Endothelial cell of umbilical vein (primary cell): ENCODE measurements at regions not wholly inside any gene's neighbourhood (a gene's known extent, or its start where the extent isn't known, plus 50 kb on each side); places are given as distances from the start of the nearest gene placed in this dataset.

Experiments used
- BruUV-seq: library from RNA; stranded (reverse); fragments of 400-500 nt; replicated peaks from 2 replicates; lab custom pipeline; 2021; lab: Mats Ljungman, UMichigan
- CTCF ChIA-PET: fragments of 300-600, 350-600 bp; sonication (Branson Sonifier 250); formaldehyde crosslinking; loops from one replicate; lab custom pipeline; 2021; ENCODE audit warnings: antibody characterized with exemption, inconsistent platforms; lab: Charles Lee
- POLR2A ChIA-PET: fragments of 300-600, 350-600 bp; sonication (Branson Sonifier 250); formaldehyde crosslinking; loops from one replicate; lab custom pipeline; 2021; ENCODE audit warnings: antibody characterized with exemption, inconsistent platforms; lab: Charles Lee
- DNase-seq: peaks from one replicate; pipeline ENCODE4 v3.0.0-alpha.2; 2011; ENCODE audit warnings: low read depth, low spot score
- FAIRE-seq: peaks from 2 replicates; lab custom pipeline; 2011; peaks lifted over from hg19 to GRCh38; lab: Jason Lieb, UNC
- H2AFZ ChIP-seq: 2 replicates; pipeline ENCODE4 v1.6.0; 2012; ENCODE audit warnings: low read depth, low read length, control low read depth, inconsistent platforms
- H3K27ac ChIP-seq: 2 replicates; pipeline ENCODE4 v1.5.1; 2011; ENCODE audit warnings: low read depth, mild to moderate bottlenecking, control low read depth, low read length, moderate library complexity; ENCODE audit not compliant: insufficient read depth
- H3K27me3 ChIP-seq, 2 experiments: 2 replicates each; pipeline versions ENCODE4 v1.6.0 to v1.6.1; 2011; ENCODE audit warnings: low read length in 2 of 2, mixed read lengths in 1 of 2; ENCODE audit not compliant: control insufficient read depth in 2 of 2, insufficient read depth in 2 of 2
- H3K36me3 ChIP-seq, 2 experiments: 2 replicates in 1 of 2; 3 replicates in 1 of 2; pipeline ENCODE4 v1.5.1; 2011; ENCODE audit warnings: low read length in 2 of 2, mild to moderate bottlenecking in 1 of 2, moderate library complexity in 1 of 2; ENCODE audit not compliant: control insufficient read depth in 2 of 2, insufficient read depth in 2 of 2; ENCODE audit errors: extremely low read depth in 1 of 2
- H3K4me1 ChIP-seq: 3 replicates; pipeline ENCODE4 v1.5.1; 2011; ENCODE audit warnings: mild to moderate bottlenecking, low read length; ENCODE audit not compliant: control insufficient read depth, insufficient read depth; ENCODE audit errors: extremely low read depth
- H3K4me2 ChIP-seq: 2 replicates; pipeline ENCODE4 v1.6.1; 2011; ENCODE audit warnings: low read length, control low read depth, mixed read lengths; ENCODE audit not compliant: insufficient read depth
- H3K4me3 ChIP-seq, 3 experiments: fragments of 200-600 bp in 1 of 3; sonication (generic), shearing (Covaris generic) in 1 of 3; replicated peaks in 1 of 3; 2 replicates each; pipeline ENCODE4 v1.5.1; 2011 to 2016; ENCODE audit warnings: control low read depth in 3 of 3, low read length in 3 of 3, mild to moderate bottlenecking in 2 of 3, inconsistent platforms in 1 of 3, low read depth in 1 of 3, moderate library complexity in 1 of 3; ENCODE audit not compliant: insufficient read depth in 1 of 3
- H3K79me2 ChIP-seq: 2 replicates; pipeline ENCODE4 v1.6.0; 2012; ENCODE audit warnings: low read length, inconsistent platforms; ENCODE audit not compliant: control insufficient read depth, insufficient read depth
- H3K9ac ChIP-seq: replicated peaks from 2 replicates; pipeline ENCODE3; 2011; ENCODE audit warnings: low read length, control low read depth; ENCODE audit not compliant: insufficient read depth; ENCODE audit errors: extremely low read depth
- H3K9me1 ChIP-seq: replicated peaks from 3 replicates; pipeline ENCODE4 v1.6.0; 2011; ENCODE audit warnings: mild to moderate bottlenecking, low read length; ENCODE audit not compliant: control insufficient read depth, insufficient read depth; ENCODE audit errors: extremely low read depth
- H3K9me3 ChIP-seq: replicated peaks from 2 replicates; pipeline ENCODE4 v1.5.1; 2012; ENCODE audit warnings: low read length, inconsistent platforms; ENCODE audit not compliant: control insufficient read depth, insufficient read depth
- H4K20me1 ChIP-seq: replicated peaks from 2 replicates; pipeline ENCODE3; 2011; ENCODE audit warnings: mild to moderate bottlenecking, low read length; ENCODE audit not compliant: control insufficient read depth, insufficient read depth; ENCODE audit errors: extremely low read depth
- EZH2 ChIP-seq: IDR thresholded peaks from 2 replicates; pipeline ENCODE4 v1.6.1; 2012; ENCODE audit warnings: borderline replicate concordance, low read depth, mild to moderate bottlenecking, moderate library complexity, low read length, inconsistent platforms; ENCODE audit not compliant: severe bottlenecking
- FOS ChIP-seq: IDR thresholded peaks from 2 replicates; pipeline ENCODE4 v1.6.1; 2011; ENCODE audit warnings: mild to moderate bottlenecking, low read length, moderate library complexity, borderline replicate concordance; ENCODE audit not compliant: insufficient read depth
- GATA2 ChIP-seq: IDR thresholded peaks from 2 replicates; pipeline ENCODE4 v1.7.0; 2011; ENCODE audit warnings: low read depth, mild to moderate bottlenecking, moderate library complexity, mixed read lengths, low read length; ENCODE audit not compliant: insufficient read length, insufficient read depth
- JUN ChIP-seq: IDR thresholded peaks from 2 replicates; pipeline ENCODE4 v1.6.1; 2011; ENCODE audit warnings: borderline replicate concordance, low read depth; ENCODE audit not compliant: insufficient read length, insufficient read depth
- MYC ChIP-seq: IDR thresholded peaks from one replicate; pipeline ENCODE4 v1.6.1; 2011; ENCODE audit warnings: mild to moderate bottlenecking, low read depth, low read length
- POLR2A ChIP-seq: IDR thresholded peaks from 2 replicates; pipeline ENCODE4 v1.6.1; 2012; ENCODE audit warnings: low read depth, mild to moderate bottlenecking, control low read depth, low read length
- POLR2AphosphoS5 ChIP-seq: IDR thresholded peaks from 2 replicates; pipeline ENCODE4 v1.6.1; 2012; ENCODE audit warnings: low read depth, mild to moderate bottlenecking, control low read depth, low read length, moderate library complexity; ENCODE audit not compliant: insufficient read depth
- dilution Hi-C: fragments of 300-500 bp; cut with MboI; formaldehyde crosslinking; loops from one replicate; pipeline ENCODE4 v1.15.0; 2019; ENCODE audit warnings: low sequenced_read_pairs; ENCODE audit not compliant: extremely low pct_ligation_motif_present
- intact Hi-C: fragments of 100-400 bp; cut with micrococcal nuclease; formaldehyde crosslinking; loops from one replicate; pipeline ENCODE4 v1.10.0; 2022
- TF ChIP-seq, protein P1 (sequence below), 2 donors: IDR thresholded peaks; 1 replicate in 1 of 2; 2 replicates in 1 of 2; pipeline ENCODE4 v1.5.1; 2011; ENCODE audit warnings: low read length in 2 of 2, mild to moderate bottlenecking in 2 of 2, moderate library complexity in 2 of 2, control low read depth in 1 of 2, inconsistent platforms in 1 of 2, low read depth in 1 of 2; ENCODE audit not compliant: insufficient read depth in 1 of 2; ENCODE audit errors: extremely low read depth in 1 of 2
- TF ChIP-seq, protein P2 (sequence below): IDR thresholded peaks from 2 replicates; pipeline ENCODE4 v1.6.1; 2011; ENCODE audit not compliant: insufficient read depth, insufficient read length

DNA sequence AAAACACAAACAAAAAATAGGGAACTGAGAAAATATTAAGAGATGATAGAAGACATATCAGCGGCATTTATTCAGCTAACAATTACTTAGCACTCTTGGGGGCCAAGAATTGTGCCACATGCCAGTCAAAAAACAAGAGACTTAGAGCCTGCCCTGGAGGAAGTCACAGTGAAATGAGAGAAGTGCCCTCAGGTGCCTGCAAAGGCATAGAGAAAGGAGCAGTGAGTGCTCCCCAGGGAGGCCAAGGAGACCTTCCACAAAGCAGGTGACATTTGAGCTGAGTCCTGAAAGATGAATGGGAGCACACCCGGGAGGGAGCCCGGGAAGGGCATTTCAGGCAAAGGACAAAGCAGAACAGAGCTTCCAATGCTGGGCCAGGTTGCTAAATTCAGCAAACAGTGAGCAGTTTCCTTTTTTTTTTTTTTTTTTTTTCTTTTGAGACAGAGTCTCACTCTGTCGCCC lies 184.7 kb upstream of the JARID2 start:
- H3K9me3 ChIP-seq: peaks cover 2% of the 10 kb centered on the region
- H3K9ac ChIP-seq: no peak overlapping the region
- no peaks in the 10 kb centered on the region for H3K79me2 ChIP-seq
- ChIA-PET POLR2A (no interaction called here), CTCF (interaction anchor here (0.7 kb wide), 1 partner anchor 343 kb away, joined by 3 read pairs; no protein-coding TSS in a partner anchor)
- intact Hi-C loops (no loop called here), dilution Hi-C loops (no loop called here)
- no peaks in the 10 kb centered on the region for H3K9me1 ChIP-seq
- H2AFZ ChIP-seq: no peak overlapping the region
- H3K4me1 ChIP-seq: no peaks in the 10 kb centered on the region
- no peak for FAIRE-seq
- H3K4me3 ChIP-seq: no peak overlapping the region
- no peaks in the 10 kb centered on the region for H4K20me1 ChIP-seq
- DNase-seq: no peak
- no peak overlapping the region for H3K4me2 ChIP-seq
- TF ChIP-seq, protein P1, sequence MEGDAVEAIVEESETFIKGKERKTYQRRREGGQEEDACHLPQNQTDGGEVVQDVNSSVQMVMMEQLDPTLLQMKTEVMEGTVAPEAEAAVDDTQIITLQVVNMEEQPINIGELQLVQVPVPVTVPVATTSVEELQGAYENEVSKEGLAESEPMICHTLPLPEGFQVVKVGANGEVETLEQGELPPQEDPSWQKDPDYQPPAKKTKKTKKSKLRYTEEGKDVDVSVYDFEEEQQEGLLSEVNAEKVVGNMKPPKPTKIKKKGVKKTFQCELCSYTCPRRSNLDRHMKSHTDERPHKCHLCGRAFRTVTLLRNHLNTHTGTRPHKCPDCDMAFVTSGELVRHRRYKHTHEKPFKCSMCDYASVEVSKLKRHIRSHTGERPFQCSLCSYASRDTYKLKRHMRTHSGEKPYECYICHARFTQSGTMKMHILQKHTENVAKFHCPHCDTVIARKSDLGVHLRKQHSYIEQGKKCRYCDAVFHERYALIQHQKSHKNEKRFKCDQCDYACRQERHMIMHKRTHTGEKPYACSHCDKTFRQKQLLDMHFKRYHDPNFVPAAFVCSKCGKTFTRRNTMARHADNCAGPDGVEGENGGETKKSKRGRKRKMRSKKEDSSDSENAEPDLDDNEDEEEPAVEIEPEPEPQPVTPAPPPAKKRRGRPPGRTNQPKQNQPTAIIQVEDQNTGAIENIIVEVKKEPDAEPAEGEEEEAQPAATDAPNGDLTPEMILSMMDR (IDR thresholded peaks at IDR 0.05; ENCODE audit: extremely low read depth in 1 of 2, insufficient read depth in 1 of 2, low read depth in 1 of 2, low read length in 2 of 2): no peak
- TF ChIP-seq POLR2A (no peak), MYC (no peak)
- no peak overlapping the region for H3K27ac ChIP-seq
- H3K36me3 ChIP-seq: no peaks in the 10 kb centered on the region
- H3K27me3 ChIP-seq: no peaks in the 10 kb centered on the region
- BruUV-seq: no TSS peak

DNA sequence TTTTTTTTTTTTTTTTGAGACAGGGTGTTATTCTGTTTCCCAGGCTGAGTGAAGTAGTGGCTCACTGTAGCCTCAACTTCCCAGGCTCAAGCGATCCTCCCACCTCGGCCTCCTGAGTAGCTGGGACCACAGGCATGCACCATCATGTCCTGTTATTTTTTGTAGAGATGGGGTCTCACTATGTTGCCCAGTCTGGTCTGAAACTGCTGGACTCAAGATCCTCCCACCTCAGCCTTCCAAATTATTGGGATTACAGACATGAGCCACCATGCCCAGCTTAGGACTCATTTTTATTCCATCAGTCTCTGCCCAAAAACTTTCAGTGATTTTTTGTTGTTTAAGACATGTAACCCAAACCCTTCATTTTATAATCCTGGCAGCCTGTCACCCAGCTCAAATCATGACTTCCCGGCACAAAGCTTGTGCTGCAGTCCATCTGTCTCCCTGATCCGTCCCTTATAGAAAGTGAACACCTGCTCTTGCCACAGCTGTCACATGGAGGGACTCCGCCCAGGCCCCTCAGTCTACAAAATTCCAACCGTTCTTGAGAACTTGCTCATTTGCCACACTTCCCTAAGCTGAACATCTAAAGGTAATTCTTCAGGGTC lies 183.9 kb upstream of the JARID2 start:
- Histone ChIP-seq H3K36me3 (no peaks in the 10 kb centered on the region), H3K27me3 (no peaks in the 10 kb centered on the region), H3K4me2 (no peak overlapping the region), H3K27ac (no peak overlapping the region), H3K9ac (no peak overlapping the region), H4K20me1 (no peaks in the 10 kb centered on the region), H3K4me1 (peaks cover 4% of the 10 kb centered on the region), H3K9me3 (peaks cover 2% of the 10 kb centered on the region), H3K79me2 (no peaks in the 10 kb centered on the region), H3K9me1 (no peaks in the 10 kb centered on the region), H3K4me3 (no peak overlapping the region), H2AFZ (no peak overlapping the region)
- intact Hi-C loops: no loop called here
- ChIA-PET POLR2A (no interaction called here), CTCF (no interaction called here)
- dilution Hi-C loops: no loop called here
- DNase-seq (no peak), FAIRE-seq (no peak)
- no peak for TF ChIP-seq FOS
- TF ChIP-seq, protein P2, sequence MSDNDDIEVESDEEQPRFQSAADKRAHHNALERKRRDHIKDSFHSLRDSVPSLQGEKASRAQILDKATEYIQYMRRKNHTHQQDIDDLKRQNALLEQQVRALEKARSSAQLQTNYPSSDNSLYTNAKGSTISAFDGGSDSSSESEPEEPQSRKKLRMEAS: no peak
- no peak for TF ChIP-seq POLR2AphosphoS5
- no peak for TF ChIP-seq POLR2A
- no peak for TF ChIP-seq GATA2
- TF ChIP-seq EZH2: no peak
- TF ChIP-seq, protein P1 (IDR thresholded peaks at IDR 0.05; ENCODE audit: extremely low read depth in 1 of 2, insufficient read depth in 1 of 2, low read depth in 1 of 2, low read length in 2 of 2): no peak
- TF ChIP-seq JUN: no peak
- no peak for TF ChIP-seq MYC
- BruUV-seq: no TSS peak
